ENCODE measurements at regions not wholly inside any gene's neighbourhood (a gene's known extent, or its start where the extent isn't known, plus 50 kb on each side); places are given as distances from the start of the nearest gene placed in this dataset.

DNA sequence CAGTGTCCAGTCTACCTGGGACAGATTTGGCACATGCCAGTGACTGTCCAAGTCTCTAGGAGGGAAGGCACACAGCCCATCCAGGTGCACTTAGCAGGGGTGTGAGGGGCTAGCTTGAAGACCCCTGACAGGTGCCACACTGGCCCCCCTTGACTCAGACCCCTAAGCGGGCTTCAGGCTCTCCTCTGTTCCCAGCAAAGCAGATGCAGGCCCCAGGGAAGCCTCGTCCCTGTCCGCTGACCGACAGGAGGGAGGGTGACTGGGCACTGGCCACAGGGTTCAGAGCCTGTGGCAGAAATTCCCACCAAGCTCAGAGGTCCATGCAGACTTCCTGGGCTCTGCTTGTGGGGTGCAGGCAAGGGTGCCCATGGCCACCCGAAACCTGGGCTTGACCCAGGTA lies 239.8 kb upstream of the MYT1L start:
- H3K4me1 Mint-ChIP-seq (ENCODE audit: low read depth), result no peaks in the 10 kb centered on the region
- TF ChIP-seq, protein P1, sequence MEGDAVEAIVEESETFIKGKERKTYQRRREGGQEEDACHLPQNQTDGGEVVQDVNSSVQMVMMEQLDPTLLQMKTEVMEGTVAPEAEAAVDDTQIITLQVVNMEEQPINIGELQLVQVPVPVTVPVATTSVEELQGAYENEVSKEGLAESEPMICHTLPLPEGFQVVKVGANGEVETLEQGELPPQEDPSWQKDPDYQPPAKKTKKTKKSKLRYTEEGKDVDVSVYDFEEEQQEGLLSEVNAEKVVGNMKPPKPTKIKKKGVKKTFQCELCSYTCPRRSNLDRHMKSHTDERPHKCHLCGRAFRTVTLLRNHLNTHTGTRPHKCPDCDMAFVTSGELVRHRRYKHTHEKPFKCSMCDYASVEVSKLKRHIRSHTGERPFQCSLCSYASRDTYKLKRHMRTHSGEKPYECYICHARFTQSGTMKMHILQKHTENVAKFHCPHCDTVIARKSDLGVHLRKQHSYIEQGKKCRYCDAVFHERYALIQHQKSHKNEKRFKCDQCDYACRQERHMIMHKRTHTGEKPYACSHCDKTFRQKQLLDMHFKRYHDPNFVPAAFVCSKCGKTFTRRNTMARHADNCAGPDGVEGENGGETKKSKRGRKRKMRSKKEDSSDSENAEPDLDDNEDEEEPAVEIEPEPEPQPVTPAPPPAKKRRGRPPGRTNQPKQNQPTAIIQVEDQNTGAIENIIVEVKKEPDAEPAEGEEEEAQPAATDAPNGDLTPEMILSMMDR (IDR thresholded peaks at IDR 0.05), result no peak
- no peak overlapping the region for H3K27ac Mint-ChIP-seq
- peaks cover 29% of the 10 kb centered on the region for H3K9me3 Mint-ChIP-seq
- DNase-seq, result no peak
- no peak overlapping the region for H3K4me3 Mint-ChIP-seq
- H3K27me3 Mint-ChIP-seq (ENCODE audit: insufficient read depth), result peaks cover 7% of the 10 kb centered on the region
- H3K36me3 Mint-ChIP-seq (ENCODE audit: low read depth), result no peaks in the 10 kb centered on the region; the same call in 1 of the 2 replicates

DNA sequence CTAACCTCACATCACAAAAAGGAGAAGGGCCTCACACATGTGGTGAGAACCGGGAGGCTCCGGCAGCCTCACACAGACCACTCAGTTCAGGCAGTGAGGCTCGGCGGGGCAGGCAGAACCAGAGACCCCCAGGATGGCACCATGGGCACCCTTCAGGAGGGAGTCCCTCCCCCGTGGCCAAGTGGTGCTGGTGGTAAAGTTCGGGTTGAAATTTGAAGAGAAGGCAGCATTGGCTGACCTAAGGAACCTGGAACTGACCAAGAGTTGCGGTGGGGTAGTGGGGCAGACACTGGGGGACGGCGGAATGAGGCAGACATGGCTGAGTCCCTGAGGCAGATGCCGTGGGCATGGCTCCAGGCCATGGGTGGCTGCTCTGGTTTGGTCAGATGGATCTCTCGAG lies 239.3 kb upstream of the MYT1L start:
- H3K27me3 Mint-ChIP-seq (ENCODE audit: insufficient read depth), result peaks cover 7% of the 10 kb centered on the region
- peaks cover 32% of the 10 kb centered on the region for H3K9me3 Mint-ChIP-seq
- no peak for DNase-seq
- TF ChIP-seq, protein P1 (IDR thresholded peaks at IDR 0.05), result no peak
- no peaks in the 10 kb centered on the region for H3K4me1 Mint-ChIP-seq (ENCODE audit: low read depth)
- H3K27ac Mint-ChIP-seq, result no peak overlapping the region
- no peak overlapping the region for H3K4me3 Mint-ChIP-seq
- no peaks in the 10 kb centered on the region; the same call in 1 of the 2 replicates for H3K36me3 Mint-ChIP-seq (ENCODE audit: low read depth)

DNA sequence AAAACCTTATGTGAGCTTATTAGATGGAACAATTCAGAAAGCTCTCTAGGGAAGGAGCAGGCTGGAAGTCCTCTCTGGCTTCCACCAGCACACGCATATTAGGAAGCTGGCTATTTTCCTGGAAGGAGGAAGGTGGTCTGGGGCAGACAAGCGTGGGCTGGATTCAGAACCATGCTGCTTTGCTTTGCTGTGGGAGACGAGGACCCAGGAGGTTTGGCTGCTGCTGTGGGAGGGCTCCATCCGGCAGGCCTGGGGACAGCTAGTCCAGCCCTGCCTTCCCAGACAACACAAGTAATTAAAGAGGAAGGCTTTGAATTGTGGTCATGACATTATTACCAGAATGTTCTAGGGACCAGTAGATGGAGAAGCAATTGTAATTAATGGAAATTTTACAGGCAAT lies 238.8 kb upstream of the MYT1L start:
- Mint-ChIP-seq H3K4me1 (ENCODE audit: low read depth) (no peaks in the 10 kb centered on the region), H3K36me3 (ENCODE audit: low read depth) (peaks cover 4% of the 10 kb centered on the region; the same call in 1 of the 2 replicates), H3K9me3 (peaks cover 37% of the 10 kb centered on the region), H3K27ac (no peak overlapping the region), H3K4me3 (no peak overlapping the region), H3K27me3 (ENCODE audit: insufficient read depth) (peaks cover 9% of the 10 kb centered on the region)
- TF ChIP-seq, protein P1 (IDR thresholded peaks at IDR 0.05), result no peak
- DNase-seq, result no peak

DNA sequence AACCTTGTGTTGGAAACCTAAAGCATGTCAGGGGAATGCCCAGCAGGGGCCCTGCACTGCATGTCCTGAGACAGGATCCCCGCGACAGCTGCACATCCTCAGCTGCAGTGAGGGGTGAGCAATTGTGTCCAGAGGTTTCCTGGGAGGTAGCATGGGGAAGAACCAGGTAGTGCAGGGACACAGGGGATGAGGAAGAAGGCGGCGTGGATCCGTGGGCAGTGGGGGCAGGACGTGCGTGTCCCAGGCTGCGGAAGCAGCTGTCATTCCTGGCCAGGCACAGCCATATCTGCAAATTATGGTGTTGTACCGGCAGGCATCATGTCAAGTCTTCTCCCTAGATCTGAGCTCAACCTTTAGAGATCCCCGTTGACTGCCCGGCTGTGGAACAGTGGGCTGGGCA lies 238.2 kb upstream of the MYT1L start:
- Mint-ChIP-seq H3K9me3 (peaks cover 42% of the 10 kb centered on the region), H3K27ac (no peak overlapping the region), H3K4me1 (ENCODE audit: low read depth) (no peaks in the 10 kb centered on the region), H3K27me3 (ENCODE audit: insufficient read depth) (peaks cover 9% of the 10 kb centered on the region), H3K36me3 (ENCODE audit: low read depth) (peaks cover 4% of the 10 kb centered on the region; the same call in 1 of the 2 replicates), H3K4me3 (no peak overlapping the region)
- TF ChIP-seq, protein P1 (IDR thresholded peaks at IDR 0.05), result no peak
- no peak for DNase-seq

DNA sequence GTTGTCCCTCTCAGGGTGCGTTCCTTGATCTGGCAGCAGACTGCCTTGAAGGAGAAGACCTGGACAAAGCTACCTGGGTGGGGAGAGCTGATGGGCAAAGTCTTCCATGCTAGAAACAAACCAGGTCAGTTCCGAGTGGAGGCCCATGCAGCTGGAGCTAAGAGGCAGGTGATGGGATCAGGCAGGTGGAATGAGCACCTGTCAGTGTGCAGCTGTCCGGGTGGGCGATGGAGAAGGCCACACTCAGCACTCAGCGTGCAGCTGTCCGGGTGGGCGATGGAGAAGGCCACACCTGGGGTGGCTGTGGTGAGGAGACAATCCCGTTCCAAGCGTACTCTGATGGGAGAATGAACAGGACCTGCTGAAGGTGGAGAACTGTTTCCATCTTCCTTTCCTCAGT lies 237.3 kb upstream of the MYT1L start:
- peaks cover 47% of the 10 kb centered on the region for H3K9me3 Mint-ChIP-seq
- no peaks in the 10 kb centered on the region for H3K4me1 Mint-ChIP-seq (ENCODE audit: low read depth)
- TF ChIP-seq, protein P1 (IDR thresholded peaks at IDR 0.05), result no peak
- H3K27me3 Mint-ChIP-seq (ENCODE audit: insufficient read depth), result peaks cover 9% of the 10 kb centered on the region
- no peak for DNase-seq
- H3K36me3 Mint-ChIP-seq (ENCODE audit: low read depth), result peaks cover 4% of the 10 kb centered on the region; the same call in 1 of the 2 replicates
- no peak overlapping the region for H3K4me3 Mint-ChIP-seq
- H3K27ac Mint-ChIP-seq, result no peak overlapping the region

DNA sequence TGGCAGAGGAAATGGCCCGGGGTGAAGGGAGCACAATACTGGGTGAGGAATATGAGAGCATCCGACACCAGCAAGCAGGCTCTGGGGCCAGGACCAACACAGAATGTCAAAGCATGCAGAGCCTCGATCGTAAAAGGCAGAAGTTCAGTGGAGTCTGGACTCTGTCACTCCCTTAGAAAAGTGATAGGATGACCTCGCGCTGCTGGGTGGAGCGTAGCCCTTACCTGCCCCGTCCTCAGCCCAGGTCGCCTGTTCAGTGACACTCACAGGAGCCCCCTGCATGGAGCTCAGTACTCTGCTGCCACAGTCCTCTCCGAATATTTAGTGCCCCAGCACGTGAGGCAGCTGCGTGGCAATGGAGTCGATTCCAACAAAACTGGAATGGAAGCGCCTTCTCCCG lies 236.7 kb upstream of the MYT1L start:
- Mint-ChIP-seq H3K36me3 (ENCODE audit: low read depth) (peaks cover 4% of the 10 kb centered on the region; the same call in 1 of the 2 replicates), H3K4me1 (ENCODE audit: low read depth) (no peaks in the 10 kb centered on the region), H3K27ac (no peak overlapping the region), H3K27me3 (ENCODE audit: insufficient read depth) (peaks cover 9% of the 10 kb centered on the region), H3K9me3 (peaks cover 50% of the 10 kb centered on the region), H3K4me3 (no peak overlapping the region)
- DNase-seq, result no peak
- TF ChIP-seq, protein P1 (IDR thresholded peaks at IDR 0.05), result no peak

Data from HFFc6 (cell line).